GM04503 (cell line): ENCODE measurements at regions not wholly inside any gene's neighbourhood (a gene's known extent, or its start where the extent isn't known, plus 50 kb on each side); places are given as distances from the start of the nearest gene placed in this dataset.
"Not testable (repeated sequence)": the region's sequence is repeated elsewhere in the genome, so short reads cannot be mapped to it uniquely, and the experiment has no call there.

Experiments
- DNase-seq: peaks from one replicate; pipeline ENCODE4 v3.0.0-alpha.2; 2012; ENCODE audit warnings: low read depth

DNA sequence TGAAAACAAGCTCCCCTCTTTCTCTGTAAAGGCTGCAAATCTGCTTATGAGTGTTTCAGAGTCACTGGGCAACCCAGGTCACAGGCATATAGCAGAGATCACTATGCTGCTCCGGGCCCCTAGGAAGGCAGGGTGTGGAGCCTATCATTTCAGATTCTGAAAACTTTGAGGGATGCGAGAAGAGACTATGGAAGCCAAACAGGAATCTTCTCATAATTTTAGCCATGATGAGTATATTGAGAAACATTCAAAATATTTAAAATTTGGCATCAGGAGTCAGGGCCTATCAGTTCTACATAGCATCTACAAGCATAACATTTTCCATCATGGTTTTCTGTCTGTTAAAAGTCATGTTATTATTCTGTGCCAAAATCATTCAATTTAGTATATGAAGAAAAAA is 61.7 kb upstream of the ATXN3L start:
- peak; percentile 49 for DNase-seq

DNA sequence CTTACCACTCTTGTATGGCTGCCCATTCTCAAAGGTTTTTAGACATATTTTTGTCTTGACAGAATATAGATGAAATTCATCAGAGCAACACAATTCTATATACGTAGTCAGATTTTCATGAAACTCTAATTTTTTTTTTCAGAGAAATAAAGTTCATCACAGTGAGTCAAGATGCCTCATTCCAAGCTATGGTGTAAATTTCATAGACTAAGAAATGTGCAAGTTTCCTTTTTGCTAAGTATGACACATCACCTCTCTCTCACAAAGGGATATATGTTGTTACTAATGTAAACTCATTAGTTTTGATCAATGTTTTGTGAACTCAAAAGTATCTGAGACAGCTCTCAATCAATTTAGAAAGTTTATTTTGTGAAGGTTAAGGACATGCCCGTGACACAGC is 60.4 kb upstream of the ATXN3L start:
- peak; percentile 47 for DNase-seq

DNA sequence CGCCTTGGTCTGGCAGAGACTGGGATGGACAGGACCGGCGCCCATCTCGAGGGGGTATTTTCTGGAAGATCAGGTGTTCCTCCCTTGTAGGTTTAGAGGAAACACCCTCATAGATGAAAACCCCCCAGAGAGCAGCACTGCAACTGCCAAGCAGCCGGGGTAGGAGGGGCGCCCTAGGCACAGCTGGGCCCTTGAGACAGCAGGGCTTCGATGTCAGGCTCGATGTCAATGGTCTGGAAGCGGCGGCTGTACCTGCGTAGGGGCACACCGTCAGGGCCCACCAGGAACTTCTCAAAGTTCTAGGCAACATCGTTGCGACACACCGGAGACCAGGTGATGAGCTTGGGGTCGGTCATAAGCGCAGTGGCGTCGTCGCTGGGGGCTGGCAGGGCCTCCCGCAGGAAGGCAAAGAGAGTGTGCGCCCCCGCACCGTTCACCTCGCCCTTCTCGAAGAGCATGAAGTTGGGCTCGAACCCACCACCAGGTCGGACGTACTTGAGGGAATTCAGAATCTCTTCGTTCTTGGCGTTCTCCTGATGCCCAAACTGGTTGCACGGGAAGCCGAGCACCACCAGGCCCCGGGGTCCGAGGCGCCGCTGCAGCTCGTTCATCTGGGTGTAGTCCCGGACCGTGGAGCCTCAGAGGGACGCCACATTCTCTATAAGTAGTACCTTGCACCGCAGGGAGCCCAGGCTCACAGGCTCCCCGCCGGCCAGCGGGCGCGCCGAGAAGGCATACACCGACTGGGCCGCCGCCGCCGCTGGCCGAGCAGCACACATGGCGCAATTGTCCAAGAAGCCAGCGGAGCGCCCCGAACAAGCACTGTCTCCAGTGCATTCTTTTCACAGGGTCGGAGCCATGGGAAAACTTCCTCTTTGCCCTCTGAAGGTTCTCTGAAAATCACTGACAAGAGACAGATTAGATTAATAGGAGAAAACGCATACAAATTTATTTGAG is 59.0 kb upstream of the ATXN3L start:
- not testable (repeated sequence) for DNase-seq

DNA sequence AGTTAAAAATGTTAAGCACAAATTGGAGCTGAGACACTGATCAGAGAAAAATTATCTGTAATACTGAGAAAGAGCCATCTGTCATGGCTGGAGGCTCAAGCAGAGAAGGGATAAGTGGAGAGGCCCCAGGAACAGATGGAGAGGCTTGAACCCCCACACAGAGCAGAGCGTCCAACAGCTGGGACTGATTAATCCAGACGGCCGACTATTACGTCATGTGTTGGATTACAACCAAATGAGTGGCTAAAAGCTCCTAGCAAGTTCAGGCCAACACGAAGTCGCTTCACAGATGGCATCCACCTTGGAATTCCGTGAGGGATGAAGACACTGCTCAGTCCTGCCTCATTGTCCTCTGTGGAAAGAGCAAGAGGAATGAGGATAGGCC is 57.7 kb upstream of the ATXN3L start:
- DNase-seq, result peak; percentile 85

DNA sequence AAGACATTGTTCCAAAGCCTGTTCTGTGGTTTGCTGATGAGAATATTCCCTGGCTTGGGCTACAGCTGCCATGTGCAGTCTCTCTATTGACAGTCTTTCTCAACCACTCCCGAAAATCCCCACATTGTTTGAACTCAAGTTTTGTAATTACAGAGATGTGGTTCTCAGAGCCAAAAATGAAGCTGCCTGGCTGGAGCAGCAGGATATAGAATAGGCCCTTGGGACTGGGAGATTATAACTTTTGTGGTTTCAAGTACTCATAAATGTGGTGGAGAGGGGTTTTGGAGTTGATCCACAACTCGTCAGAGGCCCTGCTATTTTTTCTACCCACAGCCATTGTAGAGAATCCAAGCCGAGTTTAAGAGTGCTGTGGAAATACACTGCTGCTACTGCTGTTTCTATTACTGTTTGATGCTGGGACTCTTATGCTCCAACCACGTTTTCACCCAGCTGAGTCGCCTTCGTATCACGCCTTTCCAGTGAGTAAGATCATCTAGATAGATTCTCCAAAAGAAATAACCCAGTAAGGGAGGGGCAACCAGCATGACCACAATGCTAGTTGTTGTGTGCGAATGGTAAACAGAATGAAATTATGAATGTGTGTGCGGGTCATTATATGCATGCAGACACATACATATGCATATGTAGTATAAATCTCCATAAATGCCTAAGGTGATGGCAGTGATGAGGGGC is 57.1 kb upstream of the ATXN3L start:
- peak; percentile 99 for DNase-seq

DNA sequence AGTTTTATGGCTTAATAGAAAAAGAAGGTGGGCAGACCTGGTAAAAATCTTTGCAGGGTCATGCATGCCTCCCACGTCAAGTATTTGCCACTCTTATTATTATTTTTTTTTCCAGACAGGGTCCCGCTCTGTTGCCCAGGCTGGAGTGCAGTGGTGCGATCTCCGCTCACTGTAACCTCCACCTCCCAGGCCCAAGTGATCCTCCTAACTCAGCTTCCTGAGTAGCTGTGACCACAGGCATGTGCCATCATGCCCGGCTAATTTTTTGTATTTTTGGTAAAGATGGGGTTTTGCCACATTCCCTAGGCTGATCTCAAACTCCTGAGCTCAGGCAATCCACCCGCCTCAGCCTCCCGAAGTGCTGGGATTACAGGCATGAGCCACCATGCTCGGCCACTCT is 55.7 kb upstream of the ATXN3L start:
- DNase-seq, result not testable (repeated sequence)

DNA sequence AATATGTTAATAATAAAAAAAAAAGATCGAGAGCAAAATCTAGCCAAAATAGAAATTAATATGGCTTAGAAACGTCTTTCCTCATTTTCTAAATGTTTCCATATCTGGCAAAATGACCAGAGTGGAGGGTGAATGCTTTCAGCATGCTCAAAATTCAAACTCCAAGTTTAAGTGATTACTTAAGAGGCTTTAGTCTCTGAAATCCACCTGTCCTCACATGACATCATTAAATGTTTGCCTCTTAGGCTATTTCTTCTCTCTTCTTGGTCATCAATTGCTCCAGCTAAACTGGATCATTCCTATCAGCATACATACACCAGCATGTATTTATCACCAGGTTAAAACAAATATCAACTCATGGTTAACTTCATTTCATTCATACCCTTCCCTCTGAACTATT is 54.5 kb upstream of the ATXN3L start:
- DNase-seq, result no peak

DNA sequence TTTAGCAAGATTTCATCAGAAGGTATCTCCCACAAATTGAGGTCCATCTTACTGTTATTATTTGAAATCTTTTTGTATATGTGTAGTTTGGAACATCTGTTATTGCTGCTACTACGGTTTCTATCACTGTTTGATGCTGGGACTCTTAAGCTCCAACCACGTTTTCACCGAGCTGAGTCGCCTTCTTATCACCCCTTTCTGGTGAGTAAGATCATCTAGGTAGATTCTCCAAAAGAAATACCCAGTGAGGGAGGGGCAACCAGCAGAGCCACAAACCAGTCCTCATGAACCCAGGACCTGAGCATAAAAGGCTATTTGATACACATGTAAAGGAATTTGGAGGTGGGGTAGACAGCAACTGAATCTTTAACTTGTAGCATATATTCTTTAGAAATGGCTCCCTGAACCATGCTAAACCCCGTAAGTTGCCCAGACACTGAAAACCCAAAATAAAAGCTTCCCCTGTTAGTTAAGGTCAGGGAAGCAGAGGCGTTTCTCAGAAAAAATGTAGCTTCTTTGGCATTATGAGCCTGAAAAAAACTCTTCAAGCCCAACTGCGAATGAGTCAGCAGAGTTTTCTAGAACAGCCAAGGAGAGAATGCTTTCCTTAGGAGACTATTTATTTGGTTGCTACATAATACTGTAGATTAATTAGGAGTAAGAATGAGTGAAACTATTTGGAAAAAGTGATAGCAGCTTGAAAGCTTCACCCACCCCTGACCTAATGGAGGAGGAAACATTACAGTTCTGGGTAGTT is 53.8 kb upstream of the ATXN3L start:
- peak; percentile 93 for DNase-seq

DNA sequence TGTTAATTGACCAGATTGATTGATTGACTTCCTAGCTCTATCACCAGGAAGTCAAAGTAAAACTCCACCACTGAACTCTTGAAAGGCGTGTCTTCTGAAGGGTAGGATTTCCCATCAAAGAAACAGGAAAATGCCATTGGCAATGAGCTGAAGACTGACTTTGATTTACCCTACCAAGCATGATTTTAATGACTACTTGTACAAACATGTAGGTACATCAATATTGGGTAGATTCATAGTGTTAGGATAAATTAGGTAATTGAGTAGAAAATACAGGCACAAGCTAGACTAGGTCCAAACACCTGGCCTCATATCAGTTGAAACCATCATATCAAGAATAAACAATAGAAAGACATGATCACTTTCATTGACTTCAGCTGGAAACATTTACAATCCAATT is 53.2 kb upstream of the ATXN3L start:
- no peak for DNase-seq

DNA sequence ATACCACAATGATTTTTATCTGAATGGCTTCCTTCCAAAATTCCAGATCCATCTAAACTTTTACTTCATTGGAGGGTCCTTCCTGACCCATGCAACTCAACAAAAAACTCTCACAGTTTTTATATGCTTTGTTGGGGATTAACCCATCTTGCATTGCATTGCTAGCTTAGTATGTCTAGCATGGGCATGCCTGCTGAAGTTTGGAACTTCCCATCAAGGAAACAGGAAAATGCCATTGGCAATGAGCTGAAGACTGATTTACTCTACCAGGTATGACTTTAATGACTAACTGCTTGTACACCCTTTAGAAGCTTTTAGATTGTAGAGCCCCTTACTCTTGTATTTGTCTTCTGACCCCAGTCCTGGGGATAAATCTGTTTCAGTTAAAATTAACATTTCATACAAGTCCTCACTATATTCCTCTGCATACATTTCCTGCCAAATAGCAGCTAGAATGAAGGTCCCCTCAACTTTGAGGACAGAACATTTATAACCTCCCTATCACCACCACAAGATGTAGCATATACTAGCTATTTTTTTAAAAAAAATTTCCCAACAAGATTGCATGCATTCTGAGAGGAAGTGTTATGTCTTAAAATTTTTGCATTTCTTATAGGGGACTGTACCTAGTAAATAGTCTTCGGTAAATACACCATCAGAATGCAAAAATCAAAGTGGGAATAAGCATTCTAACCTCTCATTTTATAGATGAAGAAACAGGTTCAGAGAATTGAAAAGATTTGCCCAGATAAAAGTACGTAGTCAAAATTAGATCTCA is 52.5 kb upstream of the ATXN3L start:
- no peak for DNase-seq

DNA sequence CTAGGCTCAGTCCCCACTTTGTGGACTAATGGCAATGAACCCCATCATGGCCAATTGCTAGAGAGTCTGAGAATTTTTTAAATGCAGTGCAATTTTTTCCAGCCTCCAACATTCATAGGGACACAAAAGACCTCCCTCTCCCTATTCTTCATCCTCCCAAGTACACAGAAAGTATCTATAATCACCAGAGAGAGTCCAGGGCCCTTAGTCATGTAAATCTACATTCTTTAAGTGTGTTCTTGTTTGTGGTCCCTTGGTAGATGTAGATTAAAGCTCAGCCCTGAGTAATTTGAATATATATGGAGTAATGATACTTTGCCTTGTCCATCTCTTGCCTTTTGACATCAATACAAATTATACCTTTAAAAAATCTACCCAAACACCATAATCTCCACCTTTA is 51.3 kb upstream of the ATXN3L start:
- DNase-seq, result no peak

DNA sequence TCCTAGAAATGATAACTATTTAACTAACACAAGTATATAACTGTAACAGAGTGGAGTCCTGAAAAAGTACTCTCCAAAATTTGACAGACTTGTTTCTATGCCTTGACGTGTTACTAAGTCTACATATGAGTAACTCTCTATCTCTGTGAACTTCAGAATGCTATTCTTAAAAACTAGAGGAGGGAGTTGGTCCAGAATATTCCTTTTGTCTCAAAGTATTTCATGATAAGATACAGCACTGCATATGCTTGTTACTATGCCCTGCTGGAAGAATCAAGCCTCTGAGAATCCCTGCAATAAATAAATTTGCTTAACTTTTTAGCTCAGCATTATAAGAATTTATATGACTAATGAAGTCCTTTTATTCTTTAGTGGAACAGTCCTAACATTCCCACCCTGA is 50.9 kb upstream of the ATXN3L start:
- no peak for DNase-seq
